ENCODE measurements at regions not wholly inside any gene's neighbourhood (a gene's known extent, or its start where the extent isn't known, plus 50 kb on each side); places are given as distances from the start of the nearest gene placed in this dataset.

DNA sequence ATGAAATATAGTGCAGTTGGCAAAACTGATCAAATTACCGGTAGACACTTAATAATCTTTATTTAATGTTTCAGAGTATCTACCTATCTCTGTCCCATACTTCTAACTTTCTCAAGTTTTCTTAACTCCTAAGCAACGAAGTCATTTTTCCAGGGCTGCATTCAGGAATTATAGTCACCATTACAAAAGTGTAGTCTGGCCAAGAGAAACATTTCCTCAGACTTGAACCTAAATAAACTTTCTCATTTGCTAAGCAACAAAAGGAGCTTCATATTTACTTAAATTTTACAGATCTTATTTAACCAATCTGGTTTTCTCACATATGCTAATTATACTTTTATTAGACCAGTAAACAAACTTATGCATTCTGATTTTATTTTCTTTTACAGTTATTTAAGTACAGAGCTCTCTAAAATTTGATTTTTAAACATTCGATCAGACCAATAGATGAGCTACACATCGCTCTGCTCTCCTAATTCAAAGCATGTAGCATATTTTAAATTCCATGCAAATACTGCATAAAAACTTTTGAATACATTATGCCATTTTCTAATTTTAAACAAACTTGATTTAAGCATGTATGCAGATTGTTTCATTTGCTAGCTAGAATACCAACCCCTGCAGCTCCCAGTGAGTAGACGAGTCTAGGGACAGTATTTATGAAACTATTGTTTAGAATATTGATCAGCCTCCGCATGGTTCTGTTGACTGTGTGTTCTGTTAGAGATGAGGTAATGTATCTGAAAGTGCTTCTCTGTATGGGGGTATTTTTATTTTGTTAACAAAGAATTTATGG lies 201.4 kb downstream of the CHRM3 start:
- Histone ChIP-seq H3K4me3 (no peak overlapping the region), H3K4me1 (no peaks in the 10 kb centered on the region), H3K4me2 (no peak overlapping the region), H3K9me3 (no peaks in the 10 kb centered on the region), H3K27ac (no peak overlapping the region)
- POLR2A ChIA-PET: no interaction called here
- TF ChIP-seq ESRRA (IDR thresholded peaks at IDR 0.05; ENCODE audit: borderline replicate concordance, low read length) (no peak), GATA3 (IDR thresholded peaks at IDR 0.05; ENCODE audit: borderline replicate concordance) (no peak), MYC (IDR thresholded peaks at IDR 0.05; ENCODE audit: borderline replicate concordance, low read length) (no peak)
- no peak for ATAC-seq
- 26% methylated on average over 6 of the region's 6 CpGs for WGBS (ENCODE audit: missing lambda C conversion rate)
- CTCF ChIA-PET: interaction anchor here (0.7 kb wide), 1 partner anchor 11 kb away, joined by 3 read pairs; no protein-coding TSS in a partner anchor
- DNase-seq (ENCODE audit: low read depth in 1 of 2, low spot score in 1 of 2): no peak
- FAIRE-seq: no peak

DNA sequence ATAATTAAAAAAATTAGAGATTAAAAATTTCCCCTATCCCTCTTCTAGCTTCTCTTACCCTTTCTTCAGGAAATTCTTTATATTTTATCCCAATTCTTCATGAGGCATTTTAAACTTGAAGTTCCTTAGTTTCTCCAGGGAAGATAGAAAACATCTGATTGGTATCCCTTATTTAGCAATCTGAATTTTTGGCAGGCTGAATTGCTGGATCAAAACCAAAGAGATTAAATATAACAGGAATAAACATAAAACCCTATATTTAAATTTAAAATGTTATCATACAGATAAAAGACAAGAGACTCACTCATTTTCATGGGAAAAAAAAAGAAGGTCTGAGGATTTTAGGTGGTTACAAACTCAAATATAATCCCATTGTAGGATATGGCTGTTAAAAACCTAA lies 204.2 kb downstream of the CHRM3 start:
- no peak for DNase-seq (ENCODE audit: low read depth in 1 of 2, low spot score in 1 of 2)
- TF ChIP-seq CEBPB (IDR thresholded peaks at IDR 0.05) (no peak), HEYL (CRISPR knock-in tag; IDR thresholded peaks at IDR 0.05) (no peak), NFE2L2 (conservative IDR thresholded peaks at IDR 0.05; ENCODE audit: low read length) (no peak), MAFK (IDR thresholded peaks at IDR 0.05; ENCODE audit: partially characterized antibody) (no peak), HOXA7 (CRISPR knock-in tag; IDR thresholded peaks at IDR 0.05) (no peak), NPAS2 (CRISPR knock-in tag; IDR thresholded peaks at IDR 0.05; ENCODE audit: borderline replicate concordance) (no peak), SMC3 (IDR thresholded peaks at IDR 0.05) (no peak), RARB (CRISPR knock-in tag; IDR thresholded peaks at IDR 0.05) (no peak)
- TF ChIP-seq, protein P1, sequence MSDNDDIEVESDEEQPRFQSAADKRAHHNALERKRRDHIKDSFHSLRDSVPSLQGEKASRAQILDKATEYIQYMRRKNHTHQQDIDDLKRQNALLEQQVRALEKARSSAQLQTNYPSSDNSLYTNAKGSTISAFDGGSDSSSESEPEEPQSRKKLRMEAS (IDR thresholded peaks at IDR 0.05): no peak
- TF ChIP-seq, protein P2, sequence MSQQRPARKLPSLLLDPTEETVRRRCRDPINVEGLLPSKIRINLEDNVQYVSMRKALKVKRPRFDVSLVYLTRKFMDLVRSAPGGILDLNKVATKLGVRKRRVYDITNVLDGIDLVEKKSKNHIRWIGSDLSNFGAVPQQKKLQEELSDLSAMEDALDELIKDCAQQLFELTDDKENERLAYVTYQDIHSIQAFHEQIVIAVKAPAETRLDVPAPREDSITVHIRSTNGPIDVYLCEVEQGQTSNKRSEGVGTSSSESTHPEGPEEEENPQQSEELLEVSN (IDR thresholded peaks at IDR 0.05; ENCODE audit: borderline replicate concordance, low read depth): no peak
- Histone ChIP-seq H3K27ac (no peak overlapping the region), H3K9me3 (no peaks in the 10 kb centered on the region), H3K4me1 (no peaks in the 10 kb centered on the region), H3K4me3 (no peak overlapping the region), H3K4me2 (no peak overlapping the region)
- ATAC-seq: no peak
- POLR2A ChIA-PET: no interaction called here
- FAIRE-seq: no peak
- CTCF ChIA-PET: no interaction called here

DNA sequence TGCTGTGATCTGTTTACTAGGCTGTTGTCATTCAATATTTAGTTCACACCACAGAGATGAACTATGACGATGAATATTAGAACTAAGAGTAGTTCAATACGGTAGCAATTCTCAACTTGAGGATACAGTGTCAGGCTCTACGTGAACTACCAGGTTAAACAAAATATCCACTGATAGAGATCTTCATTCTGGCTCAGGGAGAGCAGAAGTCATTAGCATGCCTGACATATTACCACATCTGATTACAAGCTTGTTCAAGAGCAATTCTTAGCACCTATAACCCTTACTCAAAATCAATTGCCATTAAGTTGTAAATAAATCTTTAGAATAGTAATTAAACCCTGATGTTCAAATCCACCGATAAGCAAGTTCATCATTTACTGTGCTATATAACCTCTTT lies 207.2 kb downstream of the CHRM3 start:
- ChIA-PET POLR2A (no interaction called here), CTCF (interaction anchor here (1.2 kb wide), 1 partner anchor 23 kb away, joined by 3 read pairs; no protein-coding TSS in a partner anchor)
- DNase-seq (ENCODE audit: low read depth in 1 of 2, low spot score in 1 of 2) (no peak), FAIRE-seq (no peak), ATAC-seq (no peak)
- TF ChIP-seq, protein P3, sequence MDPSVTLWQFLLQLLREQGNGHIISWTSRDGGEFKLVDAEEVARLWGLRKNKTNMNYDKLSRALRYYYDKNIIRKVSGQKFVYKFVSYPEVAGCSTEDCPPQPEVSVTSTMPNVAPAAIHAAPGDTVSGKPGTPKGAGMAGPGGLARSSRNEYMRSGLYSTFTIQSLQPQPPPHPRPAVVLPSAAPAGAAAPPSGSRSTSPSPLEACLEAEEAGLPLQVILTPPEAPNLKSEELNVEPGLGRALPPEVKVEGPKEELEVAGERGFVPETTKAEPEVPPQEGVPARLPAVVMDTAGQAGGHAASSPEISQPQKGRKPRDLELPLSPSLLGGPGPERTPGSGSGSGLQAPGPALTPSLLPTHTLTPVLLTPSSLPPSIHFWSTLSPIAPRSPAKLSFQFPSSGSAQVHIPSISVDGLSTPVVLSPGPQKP (IDR thresholded peaks at IDR 0.05; ENCODE audit: low read depth, low read length): no peak
- TF ChIP-seq, protein P4, sequence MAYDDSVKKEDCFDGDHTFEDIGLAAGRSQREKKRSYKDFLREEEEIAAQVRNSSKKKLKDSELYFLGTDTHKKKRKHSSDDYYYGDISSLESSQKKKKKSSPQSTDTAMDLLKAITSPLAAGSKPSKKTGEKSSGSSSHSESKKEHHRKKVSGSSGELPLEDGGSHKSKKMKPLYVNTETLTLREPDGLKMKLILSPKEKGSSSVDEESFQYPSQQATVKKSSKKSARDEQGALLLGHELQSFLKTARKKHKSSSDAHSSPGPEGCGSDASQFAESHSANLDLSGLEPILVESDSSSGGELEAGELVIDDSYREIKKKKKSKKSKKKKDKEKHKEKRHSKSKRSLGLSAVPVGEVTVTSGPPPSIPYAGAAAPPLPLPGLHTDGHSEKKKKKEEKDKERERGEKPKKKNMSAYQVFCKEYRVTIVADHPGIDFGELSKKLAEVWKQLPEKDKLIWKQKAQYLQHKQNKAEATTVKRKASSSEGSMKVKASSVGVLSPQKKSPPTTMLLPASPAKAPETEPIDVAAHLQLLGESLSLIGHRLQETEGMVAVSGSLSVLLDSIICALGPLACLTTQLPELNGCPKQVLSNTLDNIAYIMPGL (CRISPR knock-in tag; IDR thresholded peaks at IDR 0.05; ENCODE audit: borderline replicate concordance): no peak
- TF ChIP-seq NR3C1 (IDR thresholded peaks at IDR 0.05): no peak
- TF ChIP-seq ZSCAN20 (CRISPR knock-in tag; IDR thresholded peaks at IDR 0.05): no peak
- no peak for TF ChIP-seq RARB (CRISPR knock-in tag; IDR thresholded peaks at IDR 0.05)
- TF ChIP-seq, protein P1 (IDR thresholded peaks at IDR 0.05): no peak
- no peak for TF ChIP-seq CHD2 (IDR thresholded peaks at IDR 0.05; ENCODE audit: low read length, partially characterized antibody)
- TF ChIP-seq BHLHE40 (IDR thresholded peaks at IDR 0.05; ENCODE audit: low read depth, low read length): no peak
- TF ChIP-seq TFCP2L1 (CRISPR knock-in tag; IDR thresholded peaks at IDR 0.05): no peak
- TF ChIP-seq RAD21 (conservative IDR thresholded peaks at IDR 0.05 in 1 of 2, IDR thresholded peaks at IDR 0.05 in 1 of 2): no peak
- no peak for TF ChIP-seq HOXB13 (CRISPR knock-in tag; IDR thresholded peaks at IDR 0.05; ENCODE audit: low read depth)
- TF ChIP-seq, protein P5, sequence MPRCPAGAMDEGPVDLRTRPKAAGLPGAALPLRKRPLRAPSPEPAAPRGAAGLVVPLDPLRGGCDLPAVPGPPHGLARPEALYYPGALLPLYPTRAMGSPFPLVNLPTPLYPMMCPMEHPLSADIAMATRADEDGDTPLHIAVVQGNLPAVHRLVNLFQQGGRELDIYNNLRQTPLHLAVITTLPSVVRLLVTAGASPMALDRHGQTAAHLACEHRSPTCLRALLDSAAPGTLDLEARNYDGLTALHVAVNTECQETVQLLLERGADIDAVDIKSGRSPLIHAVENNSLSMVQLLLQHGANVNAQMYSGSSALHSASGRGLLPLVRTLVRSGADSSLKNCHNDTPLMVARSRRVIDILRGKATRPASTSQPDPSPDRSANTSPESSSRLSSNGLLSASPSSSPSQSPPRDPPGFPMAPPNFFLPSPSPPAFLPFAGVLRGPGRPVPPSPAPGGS (IDR thresholded peaks at IDR 0.05): no peak
- no peak for TF ChIP-seq KDM1A (IDR thresholded peaks at IDR 0.05; ENCODE audit: low read depth)
- TF ChIP-seq TP53 (CRISPR knock-in tag; IDR thresholded peaks at IDR 0.05): no peak
- no peak for TF ChIP-seq HDAC2 (IDR thresholded peaks at IDR 0.05)
- no peaks in the 10 kb centered on the region for H3K9me3 ChIP-seq
- H3K4me3 ChIP-seq: no peak overlapping the region
- no peak overlapping the region for H3K27ac ChIP-seq
- no peak overlapping the region for H3K4me2 ChIP-seq
- WGBS (ENCODE audit: missing lambda C conversion rate): 37% methylated on average over 4 of the region's 4 CpGs
- no peaks in the 10 kb centered on the region for H3K4me1 ChIP-seq

Data from A549 (cell line).